Osteoblast (primary cell): ENCODE measurements at regions not wholly inside any gene's neighbourhood (a gene's known extent, or its start where the extent isn't known, plus 50 kb on each side); places are given as distances from the start of the nearest gene placed in this dataset.

Experiments used
- DNase-seq: peaks from one replicate; pipeline ENCODE4 v3.0.0; 2011; ENCODE audit warnings: low spot score, mixed read lengths; ENCODE audit not compliant: insufficient read length; ENCODE audit errors: missing footprints
- H2AFZ ChIP-seq: 2 replicates; pipeline ENCODE4 v1.6.0; 2011; ENCODE audit warnings: mild to moderate bottlenecking, low read length
- H3K27ac ChIP-seq: 2 replicates; pipeline ENCODE4 v1.5.1; 2011; ENCODE audit warnings: mild to moderate bottlenecking, low read depth, low read length, moderate library complexity
- H3K27me3 ChIP-seq: 2 replicates; pipeline ENCODE4 v1.6.0; 2012; ENCODE audit warnings: mild to moderate bottlenecking, control low read depth, inconsistent platforms, low read length, moderate library complexity; ENCODE audit not compliant: insufficient read depth
- H3K36me3 ChIP-seq: 2 replicates; pipeline ENCODE4 v1.5.1; 2011; ENCODE audit warnings: mild to moderate bottlenecking, low read length, control low read depth, moderate library complexity; ENCODE audit not compliant: insufficient read depth
- H3K4me1 ChIP-seq: 2 replicates; pipeline ENCODE4 v1.5.1; 2011; ENCODE audit warnings: mild to moderate bottlenecking, low read length, control low read depth, moderate library complexity; ENCODE audit not compliant: insufficient read depth
- H3K4me2 ChIP-seq: 2 replicates; pipeline ENCODE4 v1.6.0; 2011; ENCODE audit warnings: mild to moderate bottlenecking, low read length; ENCODE audit not compliant: insufficient read depth
- H3K4me3 ChIP-seq: fragments of 200-600 bp; sonication (generic); 3 replicates; pipeline ENCODE4 v1.5.1; 2012; ENCODE audit warnings: mild to moderate bottlenecking, low read length, inconsistent platforms; ENCODE audit not compliant: insufficient read depth
- H3K79me2 ChIP-seq: 2 replicates; pipeline ENCODE4 v1.6.0; 2012; ENCODE audit warnings: mild to moderate bottlenecking, low read length, control low read depth, inconsistent platforms; ENCODE audit not compliant: insufficient read depth
- H3K9me3 ChIP-seq: 2 replicates; pipeline ENCODE4 v1.5.1; 2011; ENCODE audit warnings: low read depth, low read length, control low read depth
- H4K20me1 ChIP-seq: 2 replicates; pipeline ENCODE4 v1.6.0; 2012; ENCODE audit warnings: mild to moderate bottlenecking, low read length, control low read depth; ENCODE audit not compliant: insufficient read depth
- TF ChIP-seq, protein P1 (sequence below): IDR thresholded peaks from 2 replicates; pipeline ENCODE4 v1.5.1; 2011; ENCODE audit warnings: mild to moderate bottlenecking, low read depth, low read length, moderate library complexity; ENCODE audit errors: extremely low read depth

DNA sequence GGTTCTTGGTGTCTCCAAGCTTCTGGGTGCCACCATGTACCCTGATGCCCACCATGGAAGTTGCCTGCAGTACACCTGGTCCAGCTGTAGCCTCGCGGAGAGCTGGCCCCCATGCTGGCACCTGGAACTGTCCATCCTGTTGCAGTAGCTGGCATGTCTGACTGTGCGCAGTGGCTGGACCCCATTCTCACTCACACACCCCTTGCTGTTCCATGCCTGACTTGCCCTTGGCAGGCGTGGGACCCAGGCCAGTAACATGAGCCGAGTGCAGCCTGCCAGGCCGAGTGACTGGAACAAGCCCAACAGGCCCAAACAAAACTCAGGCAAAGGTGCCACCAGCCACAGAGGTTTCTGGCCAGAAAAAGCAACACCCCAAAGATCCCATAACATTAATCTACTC lies 73.8 kb downstream of the NEURL3 start:
- no peaks in the 10 kb centered on the region for H3K79me2 ChIP-seq

DNA sequence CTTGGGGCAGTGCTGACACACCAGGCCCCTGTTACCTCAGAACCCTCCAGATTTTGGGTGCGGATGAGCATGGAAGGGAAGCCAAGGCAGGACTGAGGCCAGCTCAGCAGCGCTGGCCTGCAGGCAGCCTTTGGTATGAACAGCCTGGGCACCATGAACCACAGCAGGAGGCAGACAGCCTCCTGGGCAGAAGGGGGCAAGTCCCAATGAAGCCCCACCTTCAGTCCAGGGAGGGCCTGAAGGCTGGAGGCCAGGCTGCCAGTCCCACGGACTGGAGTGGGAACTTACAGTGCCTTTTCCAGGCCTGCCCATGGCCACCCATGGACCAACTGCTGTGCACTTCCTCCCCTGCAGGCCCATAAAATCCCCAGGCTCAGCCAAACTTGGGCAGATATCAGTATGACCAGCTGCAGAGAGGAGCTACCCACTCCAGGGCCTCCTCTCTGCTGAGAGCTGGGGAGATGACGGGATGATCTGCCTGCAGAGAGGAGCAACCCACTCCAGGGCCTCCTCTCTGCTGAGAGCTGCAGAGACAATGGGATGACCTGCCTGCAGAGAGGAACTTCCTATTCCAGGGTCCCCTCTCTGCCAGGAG lies 74.7 kb downstream of the NEURL3 start:
- no peak overlapping the region for H3K4me2 ChIP-seq
- no peaks in the 10 kb centered on the region for H3K36me3 ChIP-seq
- H3K27ac ChIP-seq, result no peak overlapping the region
- H4K20me1 ChIP-seq, result no peaks in the 10 kb centered on the region
- TF ChIP-seq, protein P1, sequence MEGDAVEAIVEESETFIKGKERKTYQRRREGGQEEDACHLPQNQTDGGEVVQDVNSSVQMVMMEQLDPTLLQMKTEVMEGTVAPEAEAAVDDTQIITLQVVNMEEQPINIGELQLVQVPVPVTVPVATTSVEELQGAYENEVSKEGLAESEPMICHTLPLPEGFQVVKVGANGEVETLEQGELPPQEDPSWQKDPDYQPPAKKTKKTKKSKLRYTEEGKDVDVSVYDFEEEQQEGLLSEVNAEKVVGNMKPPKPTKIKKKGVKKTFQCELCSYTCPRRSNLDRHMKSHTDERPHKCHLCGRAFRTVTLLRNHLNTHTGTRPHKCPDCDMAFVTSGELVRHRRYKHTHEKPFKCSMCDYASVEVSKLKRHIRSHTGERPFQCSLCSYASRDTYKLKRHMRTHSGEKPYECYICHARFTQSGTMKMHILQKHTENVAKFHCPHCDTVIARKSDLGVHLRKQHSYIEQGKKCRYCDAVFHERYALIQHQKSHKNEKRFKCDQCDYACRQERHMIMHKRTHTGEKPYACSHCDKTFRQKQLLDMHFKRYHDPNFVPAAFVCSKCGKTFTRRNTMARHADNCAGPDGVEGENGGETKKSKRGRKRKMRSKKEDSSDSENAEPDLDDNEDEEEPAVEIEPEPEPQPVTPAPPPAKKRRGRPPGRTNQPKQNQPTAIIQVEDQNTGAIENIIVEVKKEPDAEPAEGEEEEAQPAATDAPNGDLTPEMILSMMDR, result no peak
- H2AFZ ChIP-seq, result no peak overlapping the region
- no peak for DNase-seq
- no peak overlapping the region for H3K4me3 ChIP-seq
- H3K27me3 ChIP-seq, result no peaks in the 10 kb centered on the region
- H3K79me2 ChIP-seq, result no peaks in the 10 kb centered on the region
- peaks cover 2% of the 10 kb centered on the region for H3K9me3 ChIP-seq
- peaks cover 4% of the 10 kb centered on the region for H3K4me1 ChIP-seq

More for the DNA sequence above, 73.8 kb downstream of the NEURL3 start:
- peaks cover 4% of the 10 kb centered on the region for H3K4me1 ChIP-seq
- H3K4me3 ChIP-seq, result no peak overlapping the region
- peaks cover 2% of the 10 kb centered on the region for H3K9me3 ChIP-seq
- DNase-seq, result no peak
- no peaks in the 10 kb centered on the region for H3K36me3 ChIP-seq
- no peak overlapping the region for H3K4me2 ChIP-seq
- H2AFZ ChIP-seq, result no peak overlapping the region
- H4K20me1 ChIP-seq, result no peaks in the 10 kb centered on the region
- H3K27ac ChIP-seq, result no peak overlapping the region
- H3K27me3 ChIP-seq, result no peaks in the 10 kb centered on the region
- TF ChIP-seq, protein P1, result no peak

- Histone ChIP-seq H4K20me1 (no peaks in the 10 kb centered on the region), H3K4me1 (peaks cover 4% of the 10 kb centered on the region), H3K36me3 (no peaks in the 10 kb centered on the region), H3K27ac (no peak overlapping the region), H2AFZ (no peak overlapping the region), H3K9me3 (no peaks in the 10 kb centered on the region), H3K79me2 (no peaks in the 10 kb centered on the region), H3K4me2 (no peak overlapping the region), H3K27me3 (no peaks in the 10 kb centered on the region), H3K4me3 (no peak overlapping the region)
- DNase-seq, result peak; percentile 68
- TF ChIP-seq, protein P1, result no peak
Measured at GRCh38 chr2:96427917-96428316, 77.2 kb downstream of the NEURL3 start.

- Histone ChIP-seq H3K9me3 (no peaks in the 10 kb centered on the region), H2AFZ (no peak overlapping the region), H4K20me1 (no peaks in the 10 kb centered on the region), H3K4me1 (peaks cover 4% of the 10 kb centered on the region), H3K27me3 (no peaks in the 10 kb centered on the region), H3K4me2 (no peak overlapping the region), H3K27ac (no peak overlapping the region), H3K36me3 (no peaks in the 10 kb centered on the region), H3K79me2 (no peaks in the 10 kb centered on the region), H3K4me3 (no peak overlapping the region)
- no peak for DNase-seq
- TF ChIP-seq, protein P1, result no peak
Measured at GRCh38 chr2:96427169-96427568, 78.0 kb downstream of the NEURL3 start.
